CD14-positive monocyte (primary cell): ENCODE measurements at regions not wholly inside any gene's neighbourhood (a gene's known extent, or its start where the extent isn't known, plus 50 kb on each side); places are given as distances from the start of the nearest gene placed in this dataset.

ENCODE experiments used
- DNase-seq, 3 donors: peaks; one replicate each; pipeline ENCODE4 v3.0.0-alpha.2; 2011 to 2022
- H2AFZ ChIP-seq: 2 replicates; pipeline ENCODE4 v1.6.0; 2012; ENCODE audit warnings: mild to moderate bottlenecking, low read depth, low read length, inconsistent platforms; ENCODE audit not compliant: insufficient read depth, poor library complexity, severe bottlenecking
- H3K27ac ChIP-seq, 2 donors: 1 replicate in 1 of 2; 2 replicates in 1 of 2; pipeline ENCODE4 v1.5.1; 2012 to 2013; ENCODE audit warnings: low read length in 2 of 2, control low read depth in 1 of 2, inconsistent platforms in 1 of 2, low read depth in 1 of 2, mild to moderate bottlenecking in 1 of 2
- H3K27me3 ChIP-seq, 2 donors: one replicate each; pipeline versions ENCODE4 v1.6.0 to v1.6.1; 2011 to 2013; ENCODE audit warnings: low read length in 2 of 2; ENCODE audit not compliant: control insufficient read depth in 2 of 2, insufficient read depth in 2 of 2
- H3K36me3 ChIP-seq, 2 donors: replicated peaks in 1 of 2; 1 replicate in 1 of 2; 2 replicates in 1 of 2; pipeline versions ENCODE4 v1.5.1 to v1.6.1; 2012 to 2013; ENCODE audit warnings: low read length in 2 of 2, control low read depth in 1 of 2, inconsistent platforms in 1 of 2, mild to moderate bottlenecking in 1 of 2; ENCODE audit not compliant: insufficient read depth in 2 of 2, control insufficient read depth in 1 of 2
- H3K4me1 ChIP-seq, 2 donors: 1 replicate in 1 of 2; 2 replicates in 1 of 2; pipeline versions ENCODE4 v1.5.1 to v1.6.1; 2012 to 2013; ENCODE audit warnings: low read length in 2 of 2, control low read depth in 1 of 2, inconsistent platforms in 1 of 2, mild to moderate bottlenecking in 1 of 2, moderate library complexity in 1 of 2; ENCODE audit not compliant: insufficient read depth in 2 of 2, control insufficient read depth in 1 of 2
- H3K4me2 ChIP-seq: replicated peaks from 2 replicates; pipeline ENCODE3; 2012; ENCODE audit warnings: low read length, moderate library complexity, mild to moderate bottlenecking; ENCODE audit not compliant: poor library complexity, severe bottlenecking; ENCODE audit errors: extremely low read depth
- H3K4me3 ChIP-seq, 3 experiments: fragments of 200-600 bp in 1 of 3; sonication (generic) in 1 of 3; replicated peaks in 1 of 3; 1 replicate in 2 of 3; 2 replicates in 1 of 3; pipeline ENCODE4 v1.5.1; 2011 to 2013; ENCODE audit warnings: low read length in 3 of 3, mild to moderate bottlenecking in 3 of 3, control low read depth in 2 of 3, low read depth in 2 of 3, inconsistent platforms in 1 of 3, moderate library complexity in 1 of 3
- H3K79me2 ChIP-seq: 2 replicates; pipeline ENCODE4 v1.6.0; 2012; ENCODE audit warnings: mild to moderate bottlenecking, control low read depth, inconsistent platforms, low read length, moderate library complexity; ENCODE audit not compliant: insufficient read depth
- H3K9ac ChIP-seq: 2 replicates; pipeline ENCODE4 v1.6.0; 2017; ENCODE audit warnings: low read length, mild to moderate bottlenecking; ENCODE audit not compliant: insufficient read depth, poor library complexity, severe bottlenecking
- H3K9me3 ChIP-seq, 2 donors: replicated peaks in 1 of 2; 1 replicate in 1 of 2; 2 replicates in 1 of 2; pipeline versions ENCODE4 v1.5.1 to v1.6.1; 2012 to 2013; ENCODE audit warnings: low read length in 2 of 2, control low read depth in 1 of 2; ENCODE audit not compliant: control insufficient read depth in 1 of 2, insufficient read depth in 1 of 2
- H4K20me1 ChIP-seq: 2 replicates; pipeline ENCODE4 v1.6.0; 2012; ENCODE audit warnings: mild to moderate bottlenecking, low read length, control low read depth, moderate library complexity; ENCODE audit not compliant: insufficient read depth
- H3K27ac Mint-ChIP-seq, 7 donors: one replicate each; pipeline ENCODE4 v1.8.0; 2020; ENCODE audit warnings: mild to moderate bottlenecking in 7 of 7, mixed read lengths in 7 of 7, moderate library complexity in 6 of 7, inconsistent platforms in 2 of 7
- H3K27me3 Mint-ChIP-seq, 3 donors: one replicate each; pipeline ENCODE4 v1.8.0; 2021 to 2022; ENCODE audit warnings: low read depth in 3 of 3, mild to moderate bottlenecking in 3 of 3, mixed read lengths in 3 of 3, moderate library complexity in 3 of 3, inconsistent platforms in 1 of 3
- H3K36me3 Mint-ChIP-seq, 2 donors: one replicate each; pipeline ENCODE4 v1.8.0; 2020; ENCODE audit warnings: mixed read lengths in 2 of 2, inconsistent platforms in 1 of 2, mild to moderate bottlenecking in 1 of 2
- H3K4me1 Mint-ChIP-seq: one replicate; pipeline ENCODE4 v1.8.0; 2020; ENCODE audit warnings: mild to moderate bottlenecking, mixed read lengths
- H3K4me3 Mint-ChIP-seq, 2 donors: one replicate each; pipeline ENCODE4 v1.8.0; 2020; ENCODE audit warnings: mild to moderate bottlenecking in 2 of 2, mixed read lengths in 2 of 2, moderate library complexity in 1 of 2
- H3K9me3 Mint-ChIP-seq, 7 donors: one replicate each; pipeline ENCODE4 v1.8.0; 2020 to 2022; ENCODE audit warnings: mixed read lengths in 7 of 7, mild to moderate bottlenecking in 6 of 7, moderate library complexity in 6 of 7, inconsistent platforms in 2 of 7
- WGBS: methylation state at CpG from one replicate; pipeline ENCODE4 v1.1.5; 2013; ENCODE audit warnings: missing lambda C conversion rate; ENCODE audit not compliant: insufficient coverage; 5-methylcytosine and 5-hydroxymethylcytosine counted together
- intact Hi-C, 2 donors: fragments of 100-400 bp; cut with micrococcal nuclease; formaldehyde crosslinking; loops; one replicate each; pipeline versions ENCODE4 v1.15.0 to v1.15.1; 2023
- TF ChIP-seq, protein P1 (sequence below): fragments of 200-600 bp; IDR thresholded peaks from one replicate; pipeline ENCODE4 v1.8.0; 2022; ENCODE audit warnings: antibody characterized with exemption, mild to moderate bottlenecking

DNA sequence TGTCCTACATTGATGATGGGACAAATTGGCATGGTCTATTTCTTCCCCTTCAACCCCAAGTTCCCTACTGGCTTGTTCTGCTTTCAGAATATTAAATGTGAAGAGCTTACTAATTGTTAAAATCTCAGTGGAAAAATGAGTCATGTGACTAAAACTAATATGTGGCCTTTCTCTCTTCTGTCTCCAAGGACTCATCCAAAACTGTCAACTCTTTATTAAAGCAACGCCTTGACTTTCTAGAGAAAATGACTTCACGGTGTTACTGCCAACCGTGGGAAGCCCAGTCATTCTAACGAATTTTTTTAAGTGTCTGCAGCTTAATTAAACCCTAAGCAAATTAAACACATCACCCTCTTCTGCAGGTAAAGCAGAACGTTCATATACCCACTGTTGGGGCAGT, 431.6 kb downstream of the DTWD2 start:
- no peaks in the 10 kb centered on the region for H3K9me3 ChIP-seq
- H4K20me1 ChIP-seq, result no peaks in the 10 kb centered on the region
- Mint-ChIP-seq H3K9me3 (peaks cover 0 to 4% (median 0%) of the 10 kb centered on the region in 7 donors), H3K36me3 (no peaks in the 10 kb centered on the region), H3K4me3 (no peak overlapping the region), H3K27me3 (peaks cover 2 to 4% (median 2%) of the 10 kb centered on the region in 3 donors), H3K4me1 (no peaks in the 10 kb centered on the region), H3K27ac (no peak overlapping the region)
- H3K9ac ChIP-seq, result no peak overlapping the region
- no peak overlapping the region for H2AFZ ChIP-seq
- H3K27ac ChIP-seq, result no peak overlapping the region
- no peak overlapping the region for H3K4me2 ChIP-seq
- H3K79me2 ChIP-seq, result no peaks in the 10 kb centered on the region
- no peaks in the 10 kb centered on the region for H3K4me1 ChIP-seq
- WGBS, result 92% methylated on average over 4 of the region's 5 CpGs
- intact Hi-C loops, result no loop called here
- H3K36me3 ChIP-seq, result no peaks in the 10 kb centered on the region
- TF ChIP-seq, protein P1, sequence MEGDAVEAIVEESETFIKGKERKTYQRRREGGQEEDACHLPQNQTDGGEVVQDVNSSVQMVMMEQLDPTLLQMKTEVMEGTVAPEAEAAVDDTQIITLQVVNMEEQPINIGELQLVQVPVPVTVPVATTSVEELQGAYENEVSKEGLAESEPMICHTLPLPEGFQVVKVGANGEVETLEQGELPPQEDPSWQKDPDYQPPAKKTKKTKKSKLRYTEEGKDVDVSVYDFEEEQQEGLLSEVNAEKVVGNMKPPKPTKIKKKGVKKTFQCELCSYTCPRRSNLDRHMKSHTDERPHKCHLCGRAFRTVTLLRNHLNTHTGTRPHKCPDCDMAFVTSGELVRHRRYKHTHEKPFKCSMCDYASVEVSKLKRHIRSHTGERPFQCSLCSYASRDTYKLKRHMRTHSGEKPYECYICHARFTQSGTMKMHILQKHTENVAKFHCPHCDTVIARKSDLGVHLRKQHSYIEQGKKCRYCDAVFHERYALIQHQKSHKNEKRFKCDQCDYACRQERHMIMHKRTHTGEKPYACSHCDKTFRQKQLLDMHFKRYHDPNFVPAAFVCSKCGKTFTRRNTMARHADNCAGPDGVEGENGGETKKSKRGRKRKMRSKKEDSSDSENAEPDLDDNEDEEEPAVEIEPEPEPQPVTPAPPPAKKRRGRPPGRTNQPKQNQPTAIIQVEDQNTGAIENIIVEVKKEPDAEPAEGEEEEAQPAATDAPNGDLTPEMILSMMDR, result no peak
- no peak overlapping the region for H3K4me3 ChIP-seq
- H3K27me3 ChIP-seq, result no peaks in the 10 kb centered on the region
- no peak for DNase-seq

DNA sequence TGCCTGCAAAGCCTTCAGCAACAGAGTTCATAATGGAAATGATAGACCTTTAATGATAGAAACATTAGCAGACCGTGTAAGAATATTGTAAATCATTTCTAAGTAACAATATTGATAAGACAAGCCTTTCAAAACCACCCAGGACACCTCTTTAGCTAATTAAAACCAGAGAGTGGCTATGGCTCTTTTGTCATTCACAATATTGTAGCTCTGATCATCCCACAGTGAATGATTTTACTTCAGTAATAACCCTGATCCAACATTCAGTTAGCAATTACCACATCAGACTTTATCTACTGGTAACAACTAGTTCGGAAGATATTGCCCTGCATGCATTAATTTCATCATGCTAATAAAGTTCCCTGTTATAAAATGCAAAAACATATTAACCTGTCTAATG, 432.6 kb downstream of the DTWD2 start:
- H3K36me3 Mint-ChIP-seq, result no peaks in the 10 kb centered on the region
- H3K4me1 ChIP-seq, result no peaks in the 10 kb centered on the region
- DNase-seq, result no peak
- no peaks in the 10 kb centered on the region for H3K9me3 ChIP-seq
- no peak overlapping the region for H3K4me3 ChIP-seq
- no peak overlapping the region for H2AFZ ChIP-seq
- WGBS, result no CpG with 5 or more reads among the region's 2 CpGs
- no peaks in the 10 kb centered on the region for H3K36me3 ChIP-seq
- no peaks in the 10 kb centered on the region for H3K27me3 ChIP-seq
- H3K27me3 Mint-ChIP-seq, result peaks cover 0 to 4% (median 2%) of the 10 kb centered on the region in 3 donors
- peaks cover 0 to 4% (median 0%) of the 10 kb centered on the region in 7 donors for H3K9me3 Mint-ChIP-seq
- intact Hi-C loops, result no loop called here
- no peak overlapping the region for H3K27ac ChIP-seq
- no peaks in the 10 kb centered on the region for H4K20me1 ChIP-seq
- H3K4me1 Mint-ChIP-seq, result no peaks in the 10 kb centered on the region
- H3K9ac ChIP-seq, result no peak overlapping the region
- TF ChIP-seq, protein P1, result no peak
- H3K27ac Mint-ChIP-seq, result no peak overlapping the region
- H3K4me3 Mint-ChIP-seq, result no peak overlapping the region
- no peak overlapping the region for H3K4me2 ChIP-seq
- H3K79me2 ChIP-seq, result no peaks in the 10 kb centered on the region
